GM21526 (cell line): ENCODE measurements at regions not wholly inside any gene's neighbourhood (a gene's known extent, or its start where the extent isn't known, plus 50 kb on each side); places are given as distances from the start of the nearest gene placed in this dataset.
A peak's percentile ranks its signal among the peaks of the same experiment; 100 is the strongest.

Experiments
- ATAC-seq: cut with Tn5 transposase; IDR thresholded peaks from one replicate; pipeline ENCODE4 v1.9.1; 2021; ENCODE audit warnings: moderate library complexity; ENCODE audit not compliant: unreplicated experiment, low FRiP score

DNA sequence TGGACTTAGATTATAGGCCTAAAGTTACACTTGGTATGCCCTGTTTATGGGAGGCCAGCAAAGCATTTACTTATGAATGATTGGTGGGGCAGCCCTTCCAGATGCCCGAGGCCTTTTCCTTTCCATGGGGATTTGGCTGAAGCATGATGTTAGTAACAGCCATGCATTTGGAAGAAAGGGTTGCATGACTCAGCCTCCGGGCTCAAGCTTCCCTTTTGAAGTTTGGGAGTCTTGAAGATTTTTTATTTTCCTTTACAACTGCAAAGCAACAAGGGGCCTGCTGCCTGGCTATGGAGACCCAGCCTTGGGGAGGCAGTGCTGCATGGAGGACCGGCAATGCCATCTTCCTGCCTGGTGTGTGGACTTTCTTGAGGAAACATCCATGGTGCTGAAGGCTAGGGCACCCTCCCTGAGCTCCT lies 244.7 kb downstream of the ICE1 start:
- ATAC-seq = no peak

DNA sequence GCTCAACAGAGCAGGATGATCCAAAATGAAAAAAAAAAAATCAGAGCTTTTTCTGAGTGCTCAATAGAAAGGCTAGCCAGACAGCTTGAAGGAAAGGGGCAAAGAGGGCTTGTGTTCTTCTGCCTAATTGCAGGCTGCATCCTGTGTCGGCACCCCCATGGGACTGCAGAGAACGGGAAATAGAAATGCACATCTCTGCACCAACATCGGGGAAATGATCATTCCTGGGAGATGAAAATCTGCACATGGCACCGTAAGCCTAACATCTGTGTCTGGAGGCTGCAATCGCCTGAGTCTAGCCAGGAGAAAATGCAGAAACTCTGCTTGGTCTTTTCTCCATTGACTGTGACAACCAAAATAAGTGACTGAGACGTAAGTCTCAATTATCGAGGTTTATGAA lies 243.9 kb downstream of the ICE1 start:
- no peak for ATAC-seq

DNA sequence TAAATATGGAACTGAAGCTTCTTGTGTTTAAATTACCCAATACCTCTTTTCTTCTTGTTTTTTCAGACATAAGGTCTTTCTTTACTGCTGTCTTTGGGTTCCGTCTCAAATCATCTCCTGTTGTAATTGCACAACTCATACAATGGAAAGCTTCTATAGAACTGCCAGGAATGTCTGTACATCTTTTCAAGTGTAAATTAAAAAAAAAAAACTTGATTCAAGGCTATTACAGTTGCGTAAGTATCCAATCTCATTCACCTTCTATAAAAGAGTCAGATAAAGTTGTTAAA lies 243.5 kb downstream of the ICE1 start:
- no peak for ATAC-seq

DNA sequence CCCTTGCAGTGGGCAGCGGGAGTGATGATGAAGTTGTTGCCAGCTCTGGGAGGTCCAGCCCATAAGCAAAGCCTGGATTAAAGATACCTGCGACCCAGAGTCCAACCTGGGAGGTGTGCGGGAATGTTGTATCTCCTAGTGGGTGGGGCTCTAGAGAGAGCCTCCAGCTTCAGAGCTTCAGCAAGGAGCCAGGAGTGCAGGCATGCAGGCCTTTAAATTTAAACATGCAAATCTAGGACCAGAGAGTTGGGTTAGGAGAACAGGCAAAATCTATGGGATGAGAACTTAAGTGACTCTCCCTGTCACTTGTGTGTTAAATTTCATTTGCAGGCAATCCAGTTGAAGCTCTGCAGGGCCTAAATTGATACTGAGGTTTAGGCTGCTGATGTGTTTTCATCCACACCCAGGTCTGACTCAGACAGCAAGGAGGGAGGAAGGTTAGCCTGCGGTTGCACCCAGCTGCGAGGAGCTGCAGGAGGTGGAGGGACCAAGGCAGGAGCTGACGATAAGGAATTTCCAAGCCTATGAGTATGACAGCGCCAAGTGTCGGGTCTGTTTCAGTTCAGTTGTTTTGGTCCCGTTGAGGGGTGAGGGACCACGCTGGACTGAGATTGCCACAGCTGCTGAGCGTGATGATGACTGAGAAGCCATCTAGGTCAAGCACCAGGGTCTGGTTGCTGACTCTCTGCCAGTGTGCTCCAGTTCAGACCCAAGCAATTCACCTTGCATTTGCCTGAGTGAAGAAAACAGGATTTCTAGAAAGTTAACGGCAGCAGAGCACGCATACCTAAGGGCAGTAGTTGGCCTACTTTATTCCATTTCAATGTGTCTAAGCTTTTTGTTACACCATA lies 243.0 kb downstream of the ICE1 start:
- no peak for ATAC-seq

DNA sequence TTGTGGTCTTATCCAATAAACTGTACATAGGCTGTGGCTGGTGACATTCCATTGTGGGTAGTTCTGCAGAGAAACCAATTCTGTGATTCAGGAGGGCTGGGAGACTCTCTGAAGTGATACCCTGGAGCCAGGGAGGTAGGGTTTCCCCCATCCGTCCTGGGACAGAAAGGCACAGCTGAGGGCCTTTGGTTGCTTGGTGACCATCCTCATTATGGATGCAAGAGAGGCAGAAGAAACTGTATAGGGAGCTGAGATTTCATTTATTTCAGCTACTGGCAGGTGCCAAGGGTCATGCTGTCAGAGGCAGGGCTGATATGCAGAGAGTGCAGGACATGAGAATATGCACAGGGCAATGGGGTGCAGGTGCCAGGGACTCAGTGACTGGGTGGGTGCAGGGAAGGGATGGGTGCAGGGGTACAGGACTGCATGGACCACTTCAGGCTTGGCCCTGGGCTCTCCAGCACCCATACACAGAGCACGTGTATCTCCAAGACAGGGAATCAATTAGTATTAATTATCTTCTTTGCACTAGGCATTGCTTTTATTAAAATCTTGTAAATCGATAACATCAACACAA lies 236.5 kb downstream of the ICE1 start:
- no peak for ATAC-seq

DNA sequence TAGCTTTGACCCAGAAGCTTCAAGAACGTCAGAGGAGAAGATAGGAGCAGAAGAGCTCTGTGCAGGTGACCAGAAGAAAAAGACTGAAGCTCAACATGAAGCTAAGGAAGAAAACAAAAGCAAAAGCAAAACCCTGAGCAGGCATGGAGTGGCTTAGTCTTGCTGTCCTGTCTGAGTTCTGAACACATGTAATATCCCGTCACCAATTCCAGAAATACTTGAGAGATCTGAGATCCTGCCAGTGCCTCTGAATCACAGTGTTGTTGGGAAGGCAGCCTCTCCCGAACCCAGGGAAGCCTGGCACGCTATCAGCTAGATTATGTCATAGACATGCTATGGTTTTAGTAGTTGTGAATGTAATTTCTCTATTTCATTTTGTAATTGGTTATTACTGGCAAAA lies 235.7 kb downstream of the ICE1 start:
- peak; percentile 58 for ATAC-seq

DNA sequence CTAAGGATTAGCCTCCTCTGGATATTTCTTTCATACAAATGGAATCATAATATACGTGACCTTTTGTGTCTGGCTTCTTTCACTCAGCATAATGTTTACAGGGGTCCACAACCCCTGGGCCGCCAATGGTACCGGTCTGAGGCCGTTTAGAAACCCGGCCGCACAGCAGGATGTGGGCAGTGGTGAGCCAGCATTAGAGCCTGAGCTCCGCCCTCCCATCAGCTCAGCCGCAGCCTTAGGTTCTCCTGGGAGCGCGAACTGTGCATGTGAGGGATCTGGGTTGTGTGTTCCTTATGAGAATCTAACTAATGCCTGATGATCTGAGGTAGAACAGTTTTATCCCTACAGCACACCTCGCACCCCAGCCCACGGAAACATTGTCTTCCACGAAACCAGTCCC lies 229.7 kb downstream of the ICE1 start:
- no peak for ATAC-seq

DNA sequence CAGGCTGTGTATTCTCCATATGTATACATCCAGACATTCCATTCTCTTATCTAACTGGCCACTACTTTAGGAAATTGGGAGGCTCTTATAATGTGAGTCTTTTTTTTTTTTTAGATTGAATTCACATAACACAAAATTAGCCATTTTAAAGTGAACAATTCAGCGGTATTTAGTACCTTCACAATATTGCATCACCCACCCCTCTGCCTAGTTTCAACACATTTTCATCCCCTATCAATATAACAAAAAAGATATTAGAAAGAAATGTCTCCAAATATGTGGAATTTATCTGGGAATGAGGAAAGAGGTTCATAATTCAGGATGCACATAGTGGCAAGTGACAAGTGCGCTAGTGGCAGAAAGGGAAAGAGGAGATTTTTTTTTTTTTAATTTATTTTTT lies 228.5 kb downstream of the ICE1 start:
- no peak for ATAC-seq

DNA sequence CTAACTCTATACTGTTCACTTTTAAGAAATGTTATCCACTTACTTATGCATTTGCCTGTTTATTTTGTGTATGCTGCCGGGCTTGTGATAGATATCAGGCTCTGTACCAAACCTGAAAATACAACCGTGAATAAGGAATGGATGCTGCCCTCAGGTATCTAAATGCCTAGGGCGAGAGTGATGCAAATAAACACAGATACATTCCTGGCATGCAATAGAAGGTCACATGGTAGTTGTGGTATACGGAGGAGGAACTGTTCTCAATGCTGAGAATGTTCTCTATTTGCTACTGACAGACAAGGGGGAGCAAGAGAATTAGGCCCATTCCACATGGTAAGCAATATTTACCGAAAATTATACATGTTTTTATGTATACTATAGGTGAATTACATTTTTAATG lies 227.8 kb downstream of the ICE1 start:
- no peak for ATAC-seq

DNA sequence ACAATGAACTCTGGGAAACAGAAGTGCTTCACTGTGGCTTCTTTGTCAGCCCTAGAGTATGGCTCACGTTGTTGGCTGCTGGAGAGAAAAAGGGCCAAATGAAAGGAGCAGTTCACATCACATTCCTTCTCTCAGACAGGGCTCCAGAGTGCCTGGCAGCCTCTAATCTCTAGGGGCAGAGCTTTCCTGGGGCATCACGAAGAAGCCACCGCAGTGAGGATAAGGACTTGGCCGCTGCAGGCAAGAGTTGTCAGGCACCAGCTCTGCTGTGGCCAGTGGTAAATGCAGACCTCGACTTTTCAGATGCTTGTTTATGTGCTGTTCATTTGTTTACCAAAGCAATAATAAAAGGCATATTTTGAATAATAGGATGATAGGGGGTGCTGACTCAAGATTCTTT lies 227.2 kb downstream of the ICE1 start:
- no peak for ATAC-seq

DNA sequence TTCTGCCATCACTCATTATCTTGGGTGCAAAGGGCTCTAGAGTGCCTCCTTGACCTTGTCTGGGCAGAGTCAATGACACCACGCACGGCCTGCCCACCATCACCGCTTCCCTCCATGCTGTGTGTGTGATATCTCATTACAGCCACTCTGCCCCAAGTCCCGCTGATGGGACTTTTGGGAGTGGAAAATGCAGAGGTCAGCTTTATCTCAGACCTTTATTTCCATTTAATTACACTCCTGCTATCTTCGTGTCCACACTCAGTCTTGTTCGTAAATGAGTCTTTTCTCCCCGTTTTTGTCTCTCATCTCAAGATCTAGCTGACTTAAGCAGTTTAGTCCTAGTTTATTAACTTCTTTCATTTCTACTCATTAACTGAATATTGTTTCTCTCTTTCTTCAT lies 226.2 kb downstream of the ICE1 start:
- no peak for ATAC-seq

DNA sequence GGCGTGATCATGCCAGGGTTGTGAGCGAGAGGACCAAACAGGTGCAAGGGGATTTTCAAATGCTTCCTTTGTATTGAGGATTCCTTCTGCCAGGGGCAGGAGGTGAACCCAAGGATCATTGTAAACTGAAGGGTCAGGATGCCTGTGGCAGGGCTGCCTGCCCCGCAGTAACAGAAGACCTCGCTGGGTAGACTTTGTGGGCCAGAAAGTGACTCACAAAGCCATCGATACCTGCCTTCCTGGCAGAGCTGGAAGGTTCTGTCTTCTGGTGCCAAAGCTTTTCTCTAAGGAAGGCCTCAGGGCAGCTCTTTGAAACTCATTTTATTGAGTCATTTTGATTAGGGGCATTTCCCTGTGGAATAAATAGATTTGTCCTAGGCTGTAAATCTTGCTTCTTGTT lies 223.4 kb downstream of the ICE1 start:
- ATAC-seq = no peak

DNA sequence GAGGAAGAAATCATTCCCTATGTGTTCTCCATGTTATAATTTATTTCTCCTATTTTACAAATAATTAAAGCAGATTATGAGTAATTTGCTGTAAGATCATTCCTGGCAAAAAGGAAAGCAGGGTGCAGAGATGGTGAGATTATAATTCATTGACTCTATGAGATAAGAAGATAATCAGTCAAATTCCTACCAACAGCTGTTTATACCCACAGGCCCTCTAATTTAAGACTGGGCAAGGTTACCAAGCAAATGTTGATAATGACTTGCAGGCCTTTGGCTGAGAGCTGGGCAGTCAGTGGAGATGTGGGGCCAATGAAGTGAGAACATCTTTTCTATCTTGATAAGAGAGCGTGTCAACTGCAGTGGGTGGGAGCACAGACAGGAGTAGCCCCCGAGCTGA lies 222.7 kb downstream of the ICE1 start:
- no peak for ATAC-seq

DNA sequence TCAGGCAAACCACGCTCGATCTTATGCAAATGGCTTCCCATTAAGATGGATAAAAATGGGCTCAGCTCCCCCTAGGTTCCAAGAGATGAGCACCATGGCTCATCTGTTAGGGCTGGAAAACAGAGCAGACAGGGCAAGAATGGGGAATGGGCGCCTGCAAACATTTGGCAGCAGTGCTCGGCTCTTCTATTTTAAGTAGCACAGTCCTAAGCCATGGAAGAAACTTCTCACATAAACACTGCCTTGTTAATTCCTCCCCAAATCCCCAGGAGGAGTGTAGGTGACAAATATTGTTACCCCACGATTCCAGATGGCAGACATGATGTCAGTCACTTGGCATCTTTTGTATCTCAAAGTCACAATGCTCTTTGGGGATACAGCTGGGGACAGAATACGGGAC lies 221.8 kb downstream of the ICE1 start:
- no peak for ATAC-seq

DNA sequence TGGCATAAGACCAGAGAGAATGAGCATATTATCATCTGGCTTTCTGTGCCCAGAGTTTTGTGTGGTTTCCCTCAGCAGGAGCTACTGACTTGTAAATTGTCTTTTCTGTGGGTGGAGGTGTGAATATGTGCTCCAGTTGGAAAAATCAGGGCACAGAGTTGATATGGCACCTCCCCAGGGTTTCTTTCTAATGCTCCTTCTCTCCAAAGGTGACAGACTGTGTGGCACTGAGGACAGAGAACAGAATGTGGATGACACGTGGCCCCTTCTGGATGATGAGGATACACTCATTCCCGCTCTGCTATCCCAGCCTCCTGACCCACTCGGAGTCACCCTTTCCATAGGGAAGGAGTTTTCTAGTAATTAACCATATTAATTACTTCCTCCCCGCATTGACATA lies 221.0 kb downstream of the ICE1 start:
- ATAC-seq = no peak

DNA sequence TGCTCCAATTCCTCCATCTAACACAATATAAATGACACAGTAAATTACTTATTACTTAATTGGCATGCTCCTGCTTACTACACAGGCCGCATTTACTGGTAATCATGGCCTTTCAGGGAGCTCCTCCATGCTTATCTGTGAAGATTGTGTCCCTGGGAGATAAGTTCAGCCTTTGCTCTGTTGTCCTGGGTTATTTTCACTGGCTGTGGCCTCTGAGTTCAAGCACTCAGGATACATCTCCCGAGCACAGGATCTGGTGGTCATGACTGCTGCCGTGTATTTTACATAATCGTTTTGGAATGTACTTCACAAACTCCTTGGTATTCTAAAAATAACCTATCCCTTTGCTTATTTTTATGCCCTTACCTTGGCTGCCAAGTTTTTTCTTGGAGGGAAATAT lies 215.7 kb downstream of the ICE1 start:
- no peak for ATAC-seq

DNA sequence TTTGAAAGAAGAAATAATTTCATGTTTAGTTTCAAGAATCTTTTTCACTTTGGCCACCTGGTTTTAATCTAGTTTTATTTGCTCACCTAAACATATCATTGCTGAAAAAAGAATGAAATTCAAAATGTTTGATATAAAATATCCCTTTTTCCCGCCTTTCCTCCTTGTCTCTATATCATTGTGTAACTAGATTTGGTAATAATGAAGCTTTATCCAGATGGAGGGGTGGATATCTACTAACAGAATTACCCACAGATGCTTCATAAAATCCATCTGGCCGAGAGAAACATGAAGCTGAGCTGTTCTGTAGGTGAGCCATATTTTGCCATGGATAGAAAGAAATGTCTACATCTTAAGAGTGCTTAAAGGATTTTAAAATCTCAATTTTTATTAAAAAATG lies 214.7 kb downstream of the ICE1 start:
- ATAC-seq = no peak

DNA sequence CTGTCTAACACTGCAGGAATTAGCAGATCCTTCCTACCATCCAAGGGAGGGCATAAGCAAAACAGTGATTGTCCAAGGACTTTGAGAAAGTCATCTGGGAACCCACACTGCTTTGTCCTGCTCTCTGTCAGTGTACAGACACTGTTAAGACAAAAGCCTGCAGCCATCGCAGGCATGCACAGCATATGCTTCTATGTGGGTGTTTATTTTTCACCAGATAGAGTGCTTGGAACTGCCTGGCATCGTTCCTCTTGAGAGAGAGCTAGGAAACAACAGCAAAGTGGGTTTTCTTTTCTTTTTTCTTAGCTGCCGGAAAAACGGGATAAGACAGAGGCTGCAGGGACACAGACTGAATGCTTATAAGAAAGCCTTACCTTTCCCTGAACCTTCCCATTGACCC lies 212.3 kb downstream of the ICE1 start:
- no peak for ATAC-seq

DNA sequence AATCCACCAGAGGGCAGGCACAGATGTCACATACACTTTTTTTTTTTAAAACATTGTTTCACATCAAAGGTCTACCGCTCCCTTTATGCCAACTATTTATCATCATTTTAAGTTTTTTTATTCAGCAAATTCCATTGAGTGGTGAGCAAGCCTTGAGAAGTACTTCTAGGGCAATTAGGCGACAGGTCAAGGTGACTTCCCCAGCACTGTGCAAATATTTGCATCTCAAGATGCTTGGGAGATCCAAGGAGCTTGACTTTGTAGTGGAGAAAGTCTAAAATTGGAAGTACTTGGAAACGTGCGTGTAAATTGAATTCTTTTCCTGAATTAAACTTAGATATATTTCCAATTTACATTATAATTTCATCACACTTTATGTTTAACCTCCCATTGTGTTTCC lies 211.1 kb downstream of the ICE1 start:
- ATAC-seq = no peak

DNA sequence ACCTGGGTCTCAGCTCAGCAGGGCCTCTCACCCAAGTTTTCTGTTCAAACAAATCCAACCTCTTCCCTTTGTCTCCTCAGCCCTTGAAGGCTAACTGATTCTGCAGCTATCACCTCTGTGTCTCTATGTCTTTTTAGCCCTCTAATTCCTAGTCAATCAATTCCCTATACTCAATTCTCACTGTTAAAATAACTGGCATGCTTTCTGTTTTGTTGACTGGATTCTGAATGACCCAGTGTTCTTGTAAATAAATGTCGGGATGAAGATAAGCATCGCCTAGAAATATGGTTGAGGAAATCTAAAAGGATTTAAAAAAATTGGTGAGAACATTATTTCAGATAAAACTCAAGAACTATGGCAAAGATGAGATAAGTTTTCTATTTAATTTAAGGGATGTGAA lies 210.2 kb downstream of the ICE1 start:
- ATAC-seq = no peak

DNA sequence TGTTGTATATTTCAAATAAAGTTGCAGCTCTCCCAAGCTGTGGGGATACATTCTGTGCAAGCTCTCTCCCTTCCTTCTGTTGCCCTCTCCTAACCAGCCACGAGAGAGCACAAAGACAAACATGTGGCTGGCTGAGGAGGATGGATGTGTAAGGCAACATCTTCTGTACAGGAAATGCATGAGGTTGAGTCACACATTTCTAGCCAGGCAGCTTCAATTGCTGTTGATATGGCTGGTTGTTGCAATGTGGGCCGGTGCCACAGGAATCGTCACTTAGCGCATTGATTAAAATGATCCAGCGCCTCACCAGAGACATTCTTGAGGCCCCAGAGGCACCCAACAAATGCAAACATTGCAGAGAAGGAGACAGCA lies 207.1 kb downstream of the ICE1 start:
- ATAC-seq = no peak

DNA sequence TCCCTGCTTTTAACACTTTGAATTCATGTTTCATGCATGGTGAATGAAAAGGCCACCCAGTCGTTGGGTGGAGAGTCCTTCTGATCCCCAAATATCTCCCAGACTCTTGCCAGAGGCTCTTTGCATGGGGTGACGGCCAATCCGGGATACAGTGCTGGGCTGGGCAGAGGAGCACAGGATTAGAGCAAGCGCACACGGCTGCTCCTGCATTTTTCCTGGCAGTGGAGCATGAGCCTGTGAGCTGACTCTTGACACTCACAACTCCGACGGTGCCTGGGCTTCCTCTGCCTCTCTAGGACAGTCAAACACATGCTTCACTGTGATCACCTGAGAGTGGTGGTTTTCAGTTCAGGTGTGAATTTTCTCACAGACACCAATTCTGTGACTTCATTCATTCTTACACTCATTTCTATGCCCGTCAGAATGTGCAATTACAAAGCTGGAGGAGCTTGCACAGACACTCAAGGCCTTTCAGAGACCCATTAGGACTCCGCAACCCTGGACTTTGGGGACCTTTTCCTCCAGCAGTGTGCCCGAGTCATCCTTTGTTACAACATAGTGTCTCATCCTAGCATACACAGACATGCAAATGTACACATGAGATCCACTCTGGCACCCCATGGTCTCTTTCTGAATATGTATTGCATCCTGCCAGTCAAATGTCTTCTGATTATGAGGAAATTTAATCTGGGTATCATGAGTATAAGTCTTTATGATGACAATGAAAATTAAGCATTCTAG lies 206.6 kb downstream of the ICE1 start:
- no peak for ATAC-seq
